Trophoblast cell (in vitro differentiated cells and primary cell): ENCODE measurements at regions not wholly inside any gene's neighbourhood (a gene's known extent, or its start where the extent isn't known, plus 50 kb on each side); places are given as distances from the start of the nearest gene placed in this dataset.

Experiments used
- DNase-seq, 2 donors: peaks; one replicate each; pipeline ENCODE4 v3.0.0-alpha.2; 2016
- H2AFZ ChIP-seq: 2 replicates; pipeline ENCODE4 v1.6.1; 2013; ENCODE audit warnings: low read length, moderate library complexity, mild to moderate bottlenecking; ENCODE audit not compliant: insufficient read depth, poor library complexity
- H2AK5ac ChIP-seq: 2 replicates; pipeline ENCODE4 v1.6.1; 2013; ENCODE audit warnings: mild to moderate bottlenecking, low read length
- H2BK120ac ChIP-seq: 2 replicates; pipeline ENCODE4 v1.6.1; 2013; ENCODE audit warnings: low read length, mild to moderate bottlenecking, moderate library complexity; ENCODE audit not compliant: insufficient read depth, poor library complexity
- H2BK12ac ChIP-seq: 2 replicates; pipeline ENCODE4 v1.6.1; 2013; ENCODE audit warnings: mild to moderate bottlenecking, low read length, moderate library complexity
- H2BK5ac ChIP-seq: 2 replicates; pipeline ENCODE4 v1.6.1; 2013; ENCODE audit warnings: low read length, low read depth, moderate library complexity, mild to moderate bottlenecking; ENCODE audit not compliant: poor library complexity
- H3K14ac ChIP-seq: 2 replicates; pipeline ENCODE4 v1.6.1; 2013; ENCODE audit warnings: mild to moderate bottlenecking, low read length
- H3K18ac ChIP-seq: 2 replicates; pipeline ENCODE4 v1.6.1; 2013; ENCODE audit warnings: mild to moderate bottlenecking, low read length
- H3K23ac ChIP-seq: 2 replicates; pipeline ENCODE4 v1.6.1; 2013; ENCODE audit warnings: low read length
- H3K27ac ChIP-seq: 2 replicates; pipeline ENCODE4 v1.5.1; 2013; ENCODE audit warnings: low read depth, mild to moderate bottlenecking, inconsistent platforms, low read length, moderate library complexity
- H3K27me3 ChIP-seq: 2 replicates; pipeline ENCODE4 v1.6.1; 2013; ENCODE audit warnings: inconsistent platforms, mild to moderate bottlenecking, low read length, moderate library complexity; ENCODE audit not compliant: insufficient read depth
- H3K36me3 ChIP-seq, 2 experiments: 1 replicate in 1 of 2; 2 replicates in 1 of 2; pipeline ENCODE4 v1.6.1; 2013; ENCODE audit warnings: low read length in 2 of 2, mild to moderate bottlenecking in 2 of 2, moderate library complexity in 1 of 2; ENCODE audit not compliant: insufficient read depth in 2 of 2, control insufficient read depth in 1 of 2
- H3K4ac ChIP-seq: 2 replicates; pipeline ENCODE4 v1.6.1; 2013; ENCODE audit warnings: low read depth, mild to moderate bottlenecking, low read length, moderate library complexity
- H3K4me1 ChIP-seq, 2 experiments: 1 replicate in 1 of 2; 2 replicates in 1 of 2; pipeline ENCODE4 v1.6.1; 2013; ENCODE audit warnings: low read length in 2 of 2, mild to moderate bottlenecking in 2 of 2, moderate library complexity in 1 of 2; ENCODE audit not compliant: insufficient read depth in 2 of 2, control insufficient read depth in 1 of 2
- H3K4me2 ChIP-seq: 2 replicates; pipeline ENCODE4 v1.6.1; 2013; ENCODE audit warnings: inconsistent platforms, mild to moderate bottlenecking, low read length, moderate library complexity
- H3K4me3 ChIP-seq: 2 replicates; pipeline ENCODE4 v1.5.1; 2013; ENCODE audit warnings: mild to moderate bottlenecking, low read depth, low read length, inconsistent platforms
- H3K79me1 ChIP-seq: one replicate; pipeline ENCODE4 v1.6.1; 2013; ENCODE audit warnings: low read length
- H3K79me2 ChIP-seq: 2 replicates; pipeline ENCODE4 v1.6.1; 2013; ENCODE audit warnings: low read length, mild to moderate bottlenecking; ENCODE audit not compliant: control insufficient read depth, insufficient read depth, poor library complexity
- H3K9ac ChIP-seq: 2 replicates; pipeline ENCODE4 v1.6.1; 2013; ENCODE audit warnings: mild to moderate bottlenecking, low read length
- H3K9me3 ChIP-seq: 2 replicates; pipeline ENCODE4 v1.6.1; 2013; ENCODE audit warnings: low read depth, mild to moderate bottlenecking, control low read depth, inconsistent platforms, low read length; ENCODE audit not compliant: insufficient read depth
- H4K12ac ChIP-seq: 2 replicates; pipeline ENCODE4 v1.6.1; 2013; ENCODE audit warnings: low read depth, mild to moderate bottlenecking, low read length, moderate library complexity
- H4K8ac ChIP-seq: 2 replicates; pipeline ENCODE4 v1.6.1; 2013; ENCODE audit warnings: low read depth, mild to moderate bottlenecking, low read length, moderate library complexity
- H4K91ac ChIP-seq: one replicate; pipeline ENCODE4 v1.6.1; 2013; ENCODE audit warnings: low read depth, mild to moderate bottlenecking, low read length, moderate library complexity
- WGBS: extraction: QIAGEN DNeasy Blood & Tissue Kit; methylation state at CpG from one replicate; pipeline ENCODE4 v1.1.7; 2013; ENCODE audit warnings: missing lambda C conversion rate; ENCODE audit not compliant: insufficient read length, insufficient coverage; ENCODE audit errors: extremely low coverage; 5-methylcytosine and 5-hydroxymethylcytosine counted together

DNA sequence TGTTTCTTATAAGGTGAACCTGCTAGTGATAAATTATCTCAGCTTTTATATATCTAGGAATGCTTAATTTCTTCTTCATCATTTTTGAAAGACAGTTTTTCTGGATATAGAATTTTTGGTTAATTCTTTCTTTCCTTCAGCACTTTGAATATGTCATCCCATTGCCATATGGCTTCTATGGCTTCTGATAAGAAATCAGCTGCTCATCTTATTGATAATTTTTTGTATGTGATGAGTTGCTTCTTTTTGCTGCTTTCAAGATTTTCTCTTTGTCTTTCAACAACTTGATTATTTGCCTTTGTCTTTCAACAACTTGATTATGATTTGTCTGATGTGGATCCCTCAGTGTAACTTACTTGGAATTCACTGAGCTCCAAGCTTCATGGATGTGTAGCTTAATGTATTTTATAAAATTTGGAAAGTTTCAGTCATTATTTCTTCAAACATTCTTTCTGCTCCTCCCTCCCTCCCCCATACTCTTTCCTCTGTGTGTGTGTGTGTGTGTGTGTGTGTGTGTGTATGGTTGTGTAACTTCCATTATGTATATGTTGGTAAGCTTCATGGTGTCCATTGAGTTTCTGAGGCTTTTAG is 243.9 kb downstream of the TLE1 start:
- Histone ChIP-seq H3K27me3 (no peaks in the 10 kb centered on the region), H4K91ac (no peak overlapping the region), H2AK5ac (no peak overlapping the region), H3K9me3 (no peaks in the 10 kb centered on the region), H3K79me2 (no peaks in the 10 kb centered on the region), H3K79me1 (no peaks in the 10 kb centered on the region), H3K4me3 (no peak overlapping the region), H3K23ac (no peak overlapping the region), H2BK5ac (no peak overlapping the region), H4K12ac (no peak overlapping the region), H4K8ac (no peak overlapping the region), H3K4me2 (no peak overlapping the region), H2BK120ac (no peak overlapping the region), H3K9ac (no peak overlapping the region), H2BK12ac (no peak overlapping the region), H3K14ac (no peak overlapping the region), H2AFZ (no peak overlapping the region), H3K4me1 (no peaks in the 10 kb centered on the region), H3K18ac (no peak overlapping the region), H3K36me3 (no peaks in the 10 kb centered on the region), H3K4ac (no peak overlapping the region), H3K27ac (no peak overlapping the region)
- DNase-seq: no peak

DNA sequence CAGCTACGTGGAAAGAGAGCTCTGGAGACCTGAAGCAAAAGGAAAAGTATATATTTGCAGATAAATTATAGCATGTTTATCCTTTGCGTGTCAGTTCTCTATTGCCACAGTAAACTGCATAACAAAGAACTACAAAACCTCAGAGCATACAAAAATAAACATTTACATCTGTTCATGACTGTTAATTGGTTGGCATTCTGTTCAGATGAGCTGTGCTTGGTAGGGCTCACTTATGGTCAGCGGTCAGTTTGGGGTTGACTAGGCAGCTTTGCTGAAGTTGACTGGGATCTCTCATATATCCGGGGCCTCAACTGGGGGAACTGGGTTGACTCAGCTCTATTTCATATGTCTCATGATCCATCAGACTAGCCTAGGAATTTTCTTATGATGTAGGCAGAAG is 257.7 kb downstream of the TLE1 start:
- Histone ChIP-seq H3K18ac (no peak overlapping the region), H3K4me3 (no peak overlapping the region), H2AK5ac (no peak overlapping the region), H3K23ac (no peak overlapping the region), H3K9me3 (peaks cover 3% of the 10 kb centered on the region), H3K4ac (no peak overlapping the region), H3K27me3 (no peaks in the 10 kb centered on the region), H2BK12ac (no peak overlapping the region), H3K9ac (no peak overlapping the region), H3K27ac (no peak overlapping the region), H3K4me2 (no peak overlapping the region), H3K36me3 (no peaks in the 10 kb centered on the region), H3K14ac (no peak overlapping the region), H2AFZ (no peak overlapping the region), H4K12ac (no peak overlapping the region), H4K8ac (no peak overlapping the region), H2BK5ac (no peak overlapping the region), H3K79me1 (no peaks in the 10 kb centered on the region), H3K79me2 (no peaks in the 10 kb centered on the region), H2BK120ac (no peak overlapping the region), H4K91ac (no peak overlapping the region), H3K4me1 (no peaks in the 10 kb centered on the region)
- no CpG with 5 or more reads among the region's 4 CpGs for WGBS
- no peak for DNase-seq

DNA sequence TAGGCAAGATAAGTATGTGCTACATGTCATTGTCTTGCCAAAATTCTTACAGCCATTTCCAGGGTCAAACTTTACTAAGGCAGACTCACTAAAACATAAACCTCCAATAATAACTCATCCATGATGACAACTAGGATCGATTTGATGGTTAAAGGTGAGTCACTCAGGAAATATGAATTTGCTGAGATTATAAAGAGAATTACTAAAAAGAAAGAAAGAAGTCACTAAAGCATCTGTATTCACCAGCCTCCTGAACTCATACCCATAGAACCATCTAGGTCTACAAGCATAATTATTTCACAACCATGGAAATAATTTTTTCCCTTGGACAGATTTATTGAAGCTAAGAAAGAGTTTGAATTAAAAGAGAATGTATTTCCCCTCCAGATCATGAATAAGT is 258.6 kb downstream of the TLE1 start:
- no peak for DNase-seq
- Histone ChIP-seq H2BK12ac (no peak overlapping the region), H3K23ac (no peak overlapping the region), H3K18ac (no peak overlapping the region), H2AFZ (no peak overlapping the region), H3K9me3 (peaks cover 3% of the 10 kb centered on the region), H3K4ac (no peak overlapping the region), H3K36me3 (no peaks in the 10 kb centered on the region), H3K4me3 (no peak overlapping the region), H4K8ac (no peak overlapping the region), H3K9ac (no peak overlapping the region), H3K27me3 (no peaks in the 10 kb centered on the region), H2AK5ac (no peak overlapping the region), H3K4me1 (no peaks in the 10 kb centered on the region), H2BK120ac (no peak overlapping the region), H4K12ac (no peak overlapping the region), H3K14ac (no peak overlapping the region), H4K91ac (no peak overlapping the region), H3K4me2 (no peak overlapping the region), H3K79me2 (no peaks in the 10 kb centered on the region), H3K27ac (no peak overlapping the region), H2BK5ac (no peak overlapping the region), H3K79me1 (no peaks in the 10 kb centered on the region)
- no CpG with 5 or more reads among the region's 1 CpG for WGBS

DNA sequence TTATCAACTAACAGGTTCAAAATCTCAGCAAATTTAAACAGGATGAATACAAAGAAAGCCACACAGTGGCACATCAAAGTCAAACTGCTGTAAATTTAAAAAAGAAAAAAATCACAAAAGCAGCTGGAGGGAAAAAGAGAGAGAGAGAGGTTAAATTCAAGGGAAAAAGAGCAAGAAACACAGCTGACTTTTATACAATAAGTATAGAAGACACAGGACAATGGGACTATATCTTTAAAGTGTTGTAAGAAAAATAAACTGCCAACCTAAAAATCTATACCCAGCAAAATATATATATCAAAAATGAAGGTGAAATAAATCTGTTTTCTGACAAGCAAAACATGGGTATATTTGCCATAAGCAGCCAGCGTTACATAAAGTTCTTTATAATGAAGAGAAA is 261.5 kb downstream of the TLE1 start:
- no peak overlapping the region for H4K8ac ChIP-seq
- no peak for DNase-seq
- no peak overlapping the region for H2BK12ac ChIP-seq
- H2BK5ac ChIP-seq: no peak overlapping the region
- H3K79me2 ChIP-seq: no peaks in the 10 kb centered on the region
- no CpG with 5 or more reads among the region's 1 CpG for WGBS
- no peak overlapping the region for H3K27ac ChIP-seq
- H3K4me3 ChIP-seq: no peak overlapping the region
- no peak overlapping the region for H3K18ac ChIP-seq
- no peaks in the 10 kb centered on the region for H3K27me3 ChIP-seq
- no peak overlapping the region for H4K12ac ChIP-seq
- H3K4me1 ChIP-seq: no peaks in the 10 kb centered on the region
- H2AK5ac ChIP-seq: no peak overlapping the region
- H3K14ac ChIP-seq: no peak overlapping the region
- no peak overlapping the region for H2BK120ac ChIP-seq
- H3K9ac ChIP-seq: no peak overlapping the region
- no peak overlapping the region for H4K91ac ChIP-seq
- H3K4ac ChIP-seq: no peak overlapping the region
- no peaks in the 10 kb centered on the region for H3K79me1 ChIP-seq
- H2AFZ ChIP-seq: no peak overlapping the region
- peaks cover 3% of the 10 kb centered on the region for H3K9me3 ChIP-seq
- H3K36me3 ChIP-seq: no peaks in the 10 kb centered on the region
- H3K4me2 ChIP-seq: no peak overlapping the region
- H3K23ac ChIP-seq: no peak overlapping the region
